AG04449 (cell line): ENCODE measurements at regions not wholly inside any gene's neighbourhood (a gene's known extent, or its start where the extent isn't known, plus 50 kb on each side); places are given as distances from the start of the nearest gene placed in this dataset.

Source experiments
- CTCF ChIA-PET: fragments of 350-600 bp; formaldehyde crosslinking; extraction: SDS; loops from one replicate; lab custom pipeline; 2021; ENCODE audit warnings: antibody characterized with exemption; lab: Yijun Ruan, JAX
- POLR2A ChIA-PET: fragments of 400-600, 350-600 bp; formaldehyde crosslinking; extraction: SDS; loops from one replicate; lab custom pipeline; 2020; ENCODE audit warnings: antibody characterized with exemption, inconsistent platforms; lab: Yijun Ruan, JAX
- DNase-seq: peaks from one replicate; pipeline ENCODE4 v3.0.0-alpha.2; 2010; ENCODE audit warnings: low read depth, low spot score
- H3K4me3 ChIP-seq: 2 replicates; pipeline ENCODE4 v1.5.1; 2011; ENCODE audit warnings: low read depth, mild to moderate bottlenecking, control low read depth, low read length
- TF ChIP-seq, protein P1 (sequence below): IDR thresholded peaks from one replicate; pipeline ENCODE4 v1.5.1; 2011; ENCODE audit warnings: mild to moderate bottlenecking, moderate library complexity, low read length, control low read depth, inconsistent platforms; ENCODE audit not compliant: insufficient read depth; ENCODE audit errors: missing control alignments

DNA sequence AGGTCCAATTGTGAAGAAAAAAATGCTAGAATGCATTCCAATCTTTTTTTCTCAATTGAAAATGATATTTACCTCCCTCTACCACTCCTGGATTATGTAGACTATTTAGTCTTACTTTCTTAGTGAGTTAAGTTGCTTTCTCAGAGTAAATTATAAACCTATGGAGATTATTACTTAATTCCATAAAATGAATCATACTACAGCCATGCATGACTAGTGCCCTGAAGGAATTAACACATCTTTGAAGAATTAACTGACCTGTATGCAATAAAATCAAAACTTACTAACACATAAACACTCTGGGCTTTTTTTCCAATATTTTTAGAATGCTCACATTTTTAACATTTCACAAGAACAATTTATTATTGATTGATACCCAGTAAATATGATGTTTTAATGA, 379.4 kb upstream of the DACH1 start:
- CTCF ChIA-PET, result no interaction called here
- POLR2A ChIA-PET, result no interaction called here
- H3K4me3 ChIP-seq, result no peak overlapping the region
- no peak for DNase-seq
- TF ChIP-seq, protein P1, sequence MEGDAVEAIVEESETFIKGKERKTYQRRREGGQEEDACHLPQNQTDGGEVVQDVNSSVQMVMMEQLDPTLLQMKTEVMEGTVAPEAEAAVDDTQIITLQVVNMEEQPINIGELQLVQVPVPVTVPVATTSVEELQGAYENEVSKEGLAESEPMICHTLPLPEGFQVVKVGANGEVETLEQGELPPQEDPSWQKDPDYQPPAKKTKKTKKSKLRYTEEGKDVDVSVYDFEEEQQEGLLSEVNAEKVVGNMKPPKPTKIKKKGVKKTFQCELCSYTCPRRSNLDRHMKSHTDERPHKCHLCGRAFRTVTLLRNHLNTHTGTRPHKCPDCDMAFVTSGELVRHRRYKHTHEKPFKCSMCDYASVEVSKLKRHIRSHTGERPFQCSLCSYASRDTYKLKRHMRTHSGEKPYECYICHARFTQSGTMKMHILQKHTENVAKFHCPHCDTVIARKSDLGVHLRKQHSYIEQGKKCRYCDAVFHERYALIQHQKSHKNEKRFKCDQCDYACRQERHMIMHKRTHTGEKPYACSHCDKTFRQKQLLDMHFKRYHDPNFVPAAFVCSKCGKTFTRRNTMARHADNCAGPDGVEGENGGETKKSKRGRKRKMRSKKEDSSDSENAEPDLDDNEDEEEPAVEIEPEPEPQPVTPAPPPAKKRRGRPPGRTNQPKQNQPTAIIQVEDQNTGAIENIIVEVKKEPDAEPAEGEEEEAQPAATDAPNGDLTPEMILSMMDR, result no peak

DNA sequence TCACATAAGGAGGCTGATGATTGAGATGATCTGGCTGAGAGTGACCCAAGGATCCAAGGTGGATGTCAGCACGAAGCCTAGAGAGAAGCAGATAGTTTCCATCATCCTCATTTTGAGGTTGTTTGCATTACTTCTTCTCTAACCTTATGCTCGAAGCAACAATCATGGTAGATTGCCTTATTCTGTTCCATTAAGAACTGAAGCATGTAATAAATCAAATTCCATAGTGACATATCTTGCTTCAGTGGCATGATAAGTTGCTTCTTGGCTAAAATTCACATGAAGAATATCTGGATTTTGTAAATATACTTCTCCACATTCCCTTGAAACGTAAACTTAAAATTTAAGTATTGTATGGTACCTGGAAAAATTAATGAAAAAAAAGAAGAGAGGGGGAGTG, 377.8 kb upstream of the DACH1 start:
- ChIA-PET POLR2A (no interaction called here), CTCF (no interaction called here)
- no peak overlapping the region for H3K4me3 ChIP-seq

DNA sequence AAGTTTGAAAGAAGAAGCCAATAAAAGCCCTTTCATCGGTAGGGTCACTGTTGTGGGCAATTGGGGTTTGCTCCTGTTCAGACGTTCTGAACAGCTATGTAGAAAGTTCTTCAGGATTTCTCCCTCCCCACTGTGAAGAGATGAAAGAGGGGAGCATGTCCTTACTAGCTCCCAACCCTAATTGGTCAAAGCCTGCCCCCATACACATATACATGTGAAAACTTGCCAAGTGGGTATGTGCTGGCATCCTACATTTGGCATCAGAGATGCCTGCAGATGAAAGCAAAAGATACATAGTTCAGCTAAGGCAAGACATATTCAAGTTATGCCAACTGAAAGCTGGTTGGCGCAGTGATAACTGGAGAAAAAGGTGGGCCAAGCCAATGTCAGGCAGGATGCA, 363.1 kb upstream of the DACH1 start:
- ChIA-PET CTCF (no interaction called here), POLR2A (no interaction called here)
- TF ChIP-seq, protein P1, result no peak
- H3K4me3 ChIP-seq, result no peak overlapping the region
- DNase-seq, result no peak

More for the DNA sequence above, 377.8 kb upstream of the DACH1 start:
- TF ChIP-seq, protein P1, result no peak
- no peak for DNase-seq

DNA sequence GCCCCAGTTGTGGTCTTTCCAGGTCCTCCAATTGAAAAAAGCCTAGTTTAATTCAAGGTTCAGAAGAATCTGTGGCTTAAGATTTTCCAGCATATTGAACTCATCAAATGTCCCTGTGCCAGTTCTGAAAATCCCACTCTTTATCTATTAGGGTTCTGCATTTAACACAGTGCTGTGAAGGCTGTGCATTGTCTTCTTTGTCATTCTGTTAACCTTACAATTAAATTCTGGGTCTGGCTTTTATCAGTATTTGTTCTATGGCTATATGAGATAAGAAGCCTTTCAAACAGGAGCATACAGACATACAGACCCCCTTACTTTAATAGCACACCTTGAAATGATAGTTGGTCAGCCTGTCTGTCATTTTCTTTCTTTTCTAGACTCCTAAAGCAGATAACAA, 362.1 kb upstream of the DACH1 start:
- POLR2A ChIA-PET, result no interaction called here
- no peak overlapping the region for H3K4me3 ChIP-seq
- TF ChIP-seq, protein P1, result no peak
- DNase-seq, result no peak
- CTCF ChIA-PET, result no interaction called here

DNA sequence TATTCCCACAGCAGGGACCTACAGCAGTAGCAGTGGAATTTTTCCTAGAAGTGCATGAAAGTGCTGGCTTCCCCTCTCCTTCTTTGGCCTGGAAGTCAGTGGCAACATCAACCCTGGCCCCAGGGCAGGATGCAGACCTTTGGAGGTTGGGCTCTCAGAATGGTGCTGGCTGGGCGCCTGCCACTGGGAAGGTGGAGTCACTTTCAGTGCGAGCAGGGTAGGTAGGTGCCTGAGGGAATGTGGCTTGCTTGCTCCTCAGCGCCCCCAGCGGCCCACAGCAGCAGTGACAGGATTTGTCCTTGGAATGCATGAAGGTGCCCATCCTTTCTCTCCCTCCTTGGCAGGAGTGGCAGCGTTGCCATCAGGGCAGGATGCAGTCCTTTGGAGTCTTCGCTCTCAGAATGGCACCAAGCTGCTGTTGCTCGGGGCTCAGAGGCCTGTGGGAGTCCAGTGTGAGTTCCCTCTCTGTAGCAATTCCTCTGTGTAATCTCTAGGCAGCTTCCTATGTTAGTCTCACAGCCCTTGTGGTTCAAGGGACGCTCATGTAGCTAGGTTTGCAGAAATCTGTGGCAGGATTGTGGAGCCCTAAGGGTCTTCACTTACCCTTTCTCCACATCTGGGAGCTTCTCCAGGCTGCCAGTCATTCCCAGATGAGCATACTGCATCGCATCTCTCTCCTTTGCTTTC, 354.4 kb upstream of the DACH1 start:
- no peak overlapping the region for H3K4me3 ChIP-seq
- ChIA-PET POLR2A (no interaction called here), CTCF (interaction anchor here (1.1 kb wide), 1 partner anchor 15 kb away, joined by 3 read pairs; no protein-coding TSS in a partner anchor)
- DNase-seq, result no peak
- TF ChIP-seq, protein P1, result peak; percentile 70

DNA sequence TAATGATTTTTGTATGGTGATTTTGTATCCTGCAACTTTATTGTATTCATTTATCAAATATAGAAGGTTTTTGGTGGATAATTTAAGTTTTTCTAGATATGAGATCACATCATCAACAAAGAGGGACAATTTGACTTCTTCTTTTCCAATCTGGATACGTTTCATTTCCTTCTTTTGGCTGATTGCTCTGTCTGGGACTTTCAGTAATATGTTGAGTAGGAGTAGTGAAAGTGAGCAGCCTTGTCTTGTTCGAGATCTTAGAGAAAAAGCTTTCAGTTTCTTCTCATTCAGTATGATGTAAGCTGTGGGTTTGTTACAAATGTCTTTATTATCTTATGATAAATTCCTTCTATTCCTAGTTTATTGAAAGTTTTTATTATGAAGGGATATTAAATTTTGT, 352.0 kb upstream of the DACH1 start:
- TF ChIP-seq, protein P1, result no peak
- no peak overlapping the region for H3K4me3 ChIP-seq
- DNase-seq, result no peak
- CTCF ChIA-PET, result no interaction called here
- POLR2A ChIA-PET, result no interaction called here
